DOHH2 (cell line): ENCODE measurements at regions not wholly inside any gene's neighbourhood (a gene's known extent, or its start where the extent isn't known, plus 50 kb on each side); places are given as distances from the start of the nearest gene placed in this dataset.

Experiments
- H3F3A ChIP-seq: fragments of 200-600 bp; sonication (generic), shearing (Covaris generic); 2 replicates; pipeline ENCODE4 v1.6.0; 2016; ENCODE audit warnings: antibody characterized with exemption, mild to moderate bottlenecking; ENCODE audit not compliant: control insufficient read depth, insufficient read depth
- H3K27ac ChIP-seq: fragments of 200-600 bp; sonication (generic); 2 replicates; pipeline ENCODE4 v1.5.1; 2014; ENCODE audit warnings: low read depth, mild to moderate bottlenecking, low read length, moderate library complexity
- H3K27me3 ChIP-seq: fragments of 200-600 bp; sonication (generic); 2 replicates; pipeline ENCODE4 v1.6.1; 2014; ENCODE audit warnings: mild to moderate bottlenecking, low read length, mixed read lengths; ENCODE audit not compliant: control insufficient read depth
- H3K36me3 ChIP-seq: fragments of 200-600 bp; sonication (generic); 2 replicates; pipeline ENCODE4 v1.6.1; 2014; ENCODE audit warnings: mild to moderate bottlenecking, low read length, moderate library complexity, mixed read lengths; ENCODE audit not compliant: control insufficient read depth
- H3K4me1 ChIP-seq: fragments of 200-600 bp; sonication (generic); 2 replicates; pipeline ENCODE4 v1.6.1; 2014; ENCODE audit warnings: mild to moderate bottlenecking, low read length, mixed read lengths; ENCODE audit not compliant: control insufficient read depth
- H3K4me2 ChIP-seq: fragments of 200-600 bp; sonication (generic); 2 replicates; pipeline ENCODE4 v1.6.0; 2014; ENCODE audit warnings: mild to moderate bottlenecking, low read length, moderate library complexity
- H3K4me3 ChIP-seq: fragments of 200-600 bp; sonication (generic); 2 replicates; pipeline ENCODE4 v1.5.1; 2014; ENCODE audit warnings: mild to moderate bottlenecking, low read length, mixed read lengths
- H3K79me2 ChIP-seq: fragments of 200-600 bp; sonication (generic); 2 replicates; pipeline ENCODE4 v1.6.1; 2014; ENCODE audit warnings: mild to moderate bottlenecking, low read length, mixed read lengths; ENCODE audit not compliant: control insufficient read depth
- H3K9me2 ChIP-seq: fragments of 200-600 bp; sonication (generic); replicated peaks from 2 replicates; pipeline ENCODE4 v1.6.1; 2014; ENCODE audit warnings: mild to moderate bottlenecking, low read length, mixed read lengths; ENCODE audit not compliant: control insufficient read depth
- H3K9me3 ChIP-seq: fragments of 200-600 bp; sonication (generic); 2 replicates; pipeline ENCODE4 v1.6.1; 2014; ENCODE audit warnings: antibody characterized with exemption, low read length, mixed read lengths; ENCODE audit not compliant: control insufficient read depth, insufficient read depth
- H4K20me1 ChIP-seq: fragments of 200-600 bp; sonication (generic); 2 replicates; pipeline ENCODE4 v1.6.0; 2014; ENCODE audit warnings: low read depth, mild to moderate bottlenecking, antibody characterized with exemption, low read length, moderate library complexity; ENCODE audit not compliant: control insufficient read depth, insufficient read depth
- EZH2phosphoT487 ChIP-seq: fragments of 200-600 bp; sonication (generic); IDR thresholded peaks from 2 replicates; pipeline ENCODE4 v1.6.1; 2017; ENCODE audit warnings: borderline replicate concordance, mild to moderate bottlenecking, antibody characterized with exemption, low read length, moderate library complexity, mixed read lengths
- TF ChIP-seq, protein P1 (sequence below): fragments of 200-600 bp; sonication (generic); IDR thresholded peaks from one replicate; pipeline ENCODE4 v1.5.1; 2014; ENCODE audit warnings: antibody characterized with exemption, mild to moderate bottlenecking, low read depth, low read length; ENCODE audit not compliant: poor library complexity, severe bottlenecking

DNA sequence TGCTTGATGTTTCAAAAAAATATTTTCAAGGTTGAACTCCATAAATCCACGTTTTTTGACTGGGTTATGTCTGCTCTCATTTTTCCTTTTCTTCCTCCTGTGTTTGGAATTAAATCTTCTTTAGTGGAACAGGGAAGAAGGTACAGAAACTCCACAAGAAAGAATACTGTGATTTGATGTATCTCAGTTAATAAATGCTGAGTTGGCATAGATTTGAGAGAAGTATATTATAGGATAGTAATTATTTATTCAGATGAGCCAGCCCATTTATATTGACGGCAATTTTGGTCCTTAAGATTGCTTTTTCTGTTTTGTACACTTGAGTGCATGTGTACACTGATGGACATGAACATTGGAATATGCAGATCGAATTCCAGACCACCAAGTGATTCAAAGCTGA, 481.4 kb downstream of the PSAT1 start:
- Histone ChIP-seq H3F3A (no peaks in the 10 kb centered on the region), H3K9me3 (no peaks in the 10 kb centered on the region)

DNA sequence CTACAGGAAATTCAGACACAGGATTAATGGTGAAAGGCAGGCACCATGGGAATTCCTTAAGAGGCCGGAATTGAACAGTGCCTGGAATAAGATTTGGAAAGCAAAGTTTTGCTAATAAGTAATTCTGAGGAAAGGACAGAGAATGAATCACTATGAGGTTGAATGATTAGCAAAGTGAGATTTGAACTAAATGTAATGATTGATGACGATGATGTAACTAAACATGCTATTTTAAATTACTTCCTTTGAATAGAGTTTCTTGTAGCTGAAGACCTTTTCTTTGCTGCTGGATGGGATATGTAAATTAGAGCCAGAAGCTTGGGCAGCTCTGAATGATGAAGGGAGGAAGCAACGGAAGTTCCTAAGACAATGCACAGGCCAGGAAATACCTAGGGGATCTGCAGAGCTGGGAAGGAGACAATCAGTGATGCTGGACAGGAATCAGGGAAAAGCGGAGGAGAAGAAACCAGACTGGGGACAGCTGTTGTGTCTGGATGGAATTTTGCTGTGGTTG, 482.0 kb downstream of the PSAT1 start:
- H4K20me1 ChIP-seq, result no peaks in the 10 kb centered on the region
- TF ChIP-seq, protein P1, sequence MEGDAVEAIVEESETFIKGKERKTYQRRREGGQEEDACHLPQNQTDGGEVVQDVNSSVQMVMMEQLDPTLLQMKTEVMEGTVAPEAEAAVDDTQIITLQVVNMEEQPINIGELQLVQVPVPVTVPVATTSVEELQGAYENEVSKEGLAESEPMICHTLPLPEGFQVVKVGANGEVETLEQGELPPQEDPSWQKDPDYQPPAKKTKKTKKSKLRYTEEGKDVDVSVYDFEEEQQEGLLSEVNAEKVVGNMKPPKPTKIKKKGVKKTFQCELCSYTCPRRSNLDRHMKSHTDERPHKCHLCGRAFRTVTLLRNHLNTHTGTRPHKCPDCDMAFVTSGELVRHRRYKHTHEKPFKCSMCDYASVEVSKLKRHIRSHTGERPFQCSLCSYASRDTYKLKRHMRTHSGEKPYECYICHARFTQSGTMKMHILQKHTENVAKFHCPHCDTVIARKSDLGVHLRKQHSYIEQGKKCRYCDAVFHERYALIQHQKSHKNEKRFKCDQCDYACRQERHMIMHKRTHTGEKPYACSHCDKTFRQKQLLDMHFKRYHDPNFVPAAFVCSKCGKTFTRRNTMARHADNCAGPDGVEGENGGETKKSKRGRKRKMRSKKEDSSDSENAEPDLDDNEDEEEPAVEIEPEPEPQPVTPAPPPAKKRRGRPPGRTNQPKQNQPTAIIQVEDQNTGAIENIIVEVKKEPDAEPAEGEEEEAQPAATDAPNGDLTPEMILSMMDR, result no peak
- TF ChIP-seq EZH2phosphoT487, result no peak
- no peaks in the 10 kb centered on the region for H3K79me2 ChIP-seq
- H3K9me3 ChIP-seq, result no peaks in the 10 kb centered on the region
- no peak overlapping the region for H3K4me2 ChIP-seq
- no peaks in the 10 kb centered on the region for H3K9me2 ChIP-seq
- peaks cover 32% of the 10 kb centered on the region for H3K4me1 ChIP-seq
- no peak overlapping the region for H3K4me3 ChIP-seq
- no peak overlapping the region for H3K27ac ChIP-seq
- H3K36me3 ChIP-seq, result no peaks in the 10 kb centered on the region
- H3F3A ChIP-seq, result no peaks in the 10 kb centered on the region
- H3K27me3 ChIP-seq, result no peaks in the 10 kb centered on the region

More for the DNA sequence above, 481.4 kb downstream of the PSAT1 start:
- Histone ChIP-seq H3K27me3 (no peaks in the 10 kb centered on the region), H3K4me2 (no peak overlapping the region), H3K36me3 (no peaks in the 10 kb centered on the region), H3K9me2 (no peaks in the 10 kb centered on the region), H3K79me2 (no peaks in the 10 kb centered on the region), H3K4me1 (peaks cover 35% of the 10 kb centered on the region), H3K27ac (no peak overlapping the region), H4K20me1 (no peaks in the 10 kb centered on the region), H3K4me3 (no peak overlapping the region)
- TF ChIP-seq EZH2phosphoT487, result no peak
- TF ChIP-seq, protein P1, result no peak

- Histone ChIP-seq H3K9me2 (no peaks in the 10 kb centered on the region), H3K79me2 (no peaks in the 10 kb centered on the region), H4K20me1 (no peaks in the 10 kb centered on the region), H3K27me3 (no peaks in the 10 kb centered on the region; the same call in 1 of the 2 replicates), H3F3A (no peaks in the 10 kb centered on the region), H3K27ac (no peak overlapping the region), H3K9me3 (no peaks in the 10 kb centered on the region), H3K4me3 (no peak overlapping the region), H3K36me3 (no peaks in the 10 kb centered on the region), H3K4me1 (peaks cover 11% of the 10 kb centered on the region), H3K4me2 (no peak overlapping the region)
- TF ChIP-seq EZH2phosphoT487, result no peak
- TF ChIP-seq, protein P1, result no peak
These were observed 484.8 kb downstream of the PSAT1 start for GRCh38 chr9:78781681-78782080.
